Activated CD8-positive, alpha-beta memory T cell treated with anti-CD3 and anti-CD28 coated beads, Interleukin-2, amount 50 U/mL, for 24 hours (primary cell): ENCODE measurements at regions not wholly inside any gene's neighbourhood (a gene's known extent, or its start where the extent isn't known, plus 50 kb on each side); places are given as distances from the start of the nearest gene placed in this dataset.
"Not testable (repeated sequence)": the region's sequence is repeated elsewhere in the genome, so short reads cannot be mapped to it uniquely, and the experiment has no call there.

Experiments
- DNase-seq: peaks from one replicate; pipeline ENCODE4 v3.0.0-alpha.2; 2020; ENCODE audit errors: extremely low read depth

DNA sequence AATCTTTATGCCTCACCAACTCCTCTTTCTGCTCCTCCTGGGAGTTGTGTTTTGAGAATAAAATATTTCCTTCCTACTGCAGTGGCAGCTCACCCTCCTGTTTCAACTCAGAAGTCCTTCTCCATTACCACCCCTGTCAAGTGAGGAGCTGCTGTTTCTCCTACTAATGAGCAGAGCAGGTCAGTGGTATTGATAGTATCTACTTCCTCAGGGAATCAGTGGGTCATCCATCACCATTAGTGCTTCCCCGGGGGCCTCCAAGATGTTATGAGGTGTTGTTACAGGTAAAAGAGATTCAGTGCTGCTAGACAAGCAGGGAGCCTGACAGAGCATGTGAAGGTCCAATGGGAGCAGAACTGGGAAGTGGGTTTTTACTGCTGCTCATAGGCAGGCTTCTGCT, 795.2 kb downstream of the REEP3 start:
- DNase-seq, result no peak

DNA sequence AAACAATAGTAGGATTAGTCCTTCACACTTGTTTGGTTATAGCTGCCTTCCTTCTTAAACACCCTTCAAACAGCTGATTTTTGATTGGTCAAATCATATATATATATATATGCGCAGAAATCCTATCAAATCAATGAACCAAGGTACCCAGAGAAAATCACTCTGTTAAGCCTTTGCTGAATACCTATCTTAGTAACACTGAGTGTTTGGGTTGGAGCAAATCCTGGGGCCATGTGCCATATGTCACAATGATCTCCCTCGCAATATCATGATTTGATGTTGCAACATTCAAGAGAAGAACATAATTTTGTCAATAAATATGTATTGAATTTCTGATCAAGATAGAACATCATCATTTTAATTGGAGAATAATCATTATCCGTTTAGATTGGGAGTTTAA, 795.6 kb downstream of the REEP3 start:
- no peak for DNase-seq

DNA sequence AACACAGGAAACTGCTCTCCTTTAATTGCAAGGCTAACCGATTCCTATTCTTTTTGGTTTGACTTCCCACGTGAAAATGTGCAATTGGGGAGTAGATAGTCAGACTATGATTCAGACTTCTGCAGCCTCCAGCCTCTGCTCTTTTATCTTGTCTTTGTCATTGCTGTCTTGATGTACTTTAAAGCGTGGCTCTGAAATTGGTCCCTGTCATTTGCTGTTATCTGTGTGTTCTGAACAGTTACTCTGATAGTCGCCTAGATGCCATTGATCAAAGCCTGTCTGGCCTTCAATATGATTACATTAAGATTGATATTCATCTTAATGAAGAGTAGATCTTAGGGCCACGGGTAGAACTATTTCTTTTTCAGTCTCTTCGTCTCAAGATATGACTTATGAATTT, 799.2 kb downstream of the REEP3 start:
- DNase-seq, result no peak

DNA sequence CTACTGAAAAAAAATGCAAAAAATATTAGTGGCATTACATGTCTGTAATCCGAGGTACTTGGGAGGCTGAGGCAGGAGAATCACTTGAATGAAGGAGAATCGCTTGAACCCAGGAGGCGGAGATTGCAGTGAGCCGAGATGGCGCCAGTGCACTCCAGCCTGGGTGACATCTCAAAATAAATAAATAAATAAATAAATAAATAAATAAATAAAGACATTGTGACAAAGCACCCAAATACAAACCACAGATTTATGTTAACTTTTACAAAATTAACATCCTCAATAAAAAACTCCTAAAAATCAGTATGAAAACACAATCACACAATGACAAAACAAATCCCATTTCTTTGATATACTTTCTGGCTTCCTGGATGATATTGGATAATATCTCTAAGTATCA, 808.3 kb downstream of the REEP3 start:
- no peak for DNase-seq

DNA sequence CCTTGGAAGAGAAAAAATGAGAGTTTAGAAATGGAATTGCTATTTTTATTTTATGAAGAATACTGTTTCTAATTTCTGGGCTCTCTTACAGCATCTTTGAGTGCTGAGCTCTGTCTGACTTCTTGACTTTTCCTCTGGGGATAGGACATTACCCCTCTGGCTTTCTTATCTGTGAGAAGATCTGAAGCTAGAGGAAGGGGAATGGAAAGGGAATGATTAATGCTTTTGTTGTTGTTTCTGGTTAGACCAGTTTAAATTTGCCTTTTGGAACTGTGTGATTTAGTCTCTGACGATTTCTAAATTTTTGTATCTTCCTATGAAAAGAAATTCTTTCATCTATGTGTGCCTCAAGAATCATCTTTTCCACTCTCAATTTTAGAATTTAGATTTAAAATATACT, 811.4 kb downstream of the REEP3 start:
- DNase-seq, result no peak

DNA sequence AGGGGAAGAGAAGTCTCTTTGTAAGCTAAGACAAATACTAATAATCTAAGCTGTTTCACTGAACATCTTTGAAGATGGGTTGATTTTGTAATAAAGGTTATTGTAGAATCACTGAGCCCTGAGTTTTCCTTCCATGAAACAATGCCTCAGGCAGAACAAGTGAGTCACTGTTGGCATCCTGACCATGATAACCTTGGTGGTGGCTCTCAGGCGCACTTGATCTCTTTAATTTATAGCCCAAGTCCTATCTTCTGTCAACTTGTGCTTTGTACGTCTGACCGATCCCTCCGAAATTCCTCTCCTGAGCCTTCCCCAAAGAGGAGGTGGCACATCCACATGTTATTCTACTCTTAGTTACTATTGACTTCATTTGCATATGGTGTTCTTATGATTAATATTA, 812.9 kb downstream of the REEP3 start:
- no peak for DNase-seq

DNA sequence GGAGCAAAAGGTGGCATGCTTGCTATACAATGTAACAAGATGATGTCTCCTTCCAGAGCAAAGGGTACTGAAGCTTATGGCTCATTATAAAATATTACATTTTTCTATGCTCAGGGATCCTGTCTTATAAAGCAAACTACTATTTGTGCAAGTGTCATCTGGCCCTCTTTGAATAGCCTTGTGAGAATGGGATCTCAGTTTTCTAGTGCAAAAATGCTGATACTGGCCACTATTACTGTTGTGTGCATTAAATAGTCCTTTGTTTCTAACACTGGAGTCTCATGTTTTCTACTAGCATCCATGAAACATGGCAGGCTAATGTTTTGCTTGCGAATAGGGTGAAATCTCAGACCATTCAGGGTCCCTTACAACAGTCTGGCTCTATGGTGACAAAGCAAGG, 823.0 kb downstream of the REEP3 start:
- DNase-seq, result no peak

DNA sequence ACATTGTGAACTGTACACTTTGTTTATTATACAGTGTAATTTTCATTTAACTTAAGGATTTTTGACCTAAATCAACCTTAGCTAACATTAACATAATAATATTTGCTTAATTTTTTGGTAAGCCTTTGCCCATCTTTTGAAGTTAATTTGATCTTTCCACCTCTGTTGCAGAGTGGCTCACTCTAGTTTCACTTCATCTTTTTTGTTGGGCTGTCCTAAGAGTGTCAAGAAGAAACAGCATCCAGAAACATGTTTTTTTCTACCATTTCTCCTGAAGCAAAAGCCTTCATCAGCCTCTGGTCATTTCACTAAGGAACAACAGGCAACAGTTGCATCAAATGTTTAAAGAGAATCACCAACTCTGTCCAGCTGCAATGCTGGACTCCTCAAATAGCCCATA, 824.7 kb downstream of the REEP3 start:
- no peak for DNase-seq

DNA sequence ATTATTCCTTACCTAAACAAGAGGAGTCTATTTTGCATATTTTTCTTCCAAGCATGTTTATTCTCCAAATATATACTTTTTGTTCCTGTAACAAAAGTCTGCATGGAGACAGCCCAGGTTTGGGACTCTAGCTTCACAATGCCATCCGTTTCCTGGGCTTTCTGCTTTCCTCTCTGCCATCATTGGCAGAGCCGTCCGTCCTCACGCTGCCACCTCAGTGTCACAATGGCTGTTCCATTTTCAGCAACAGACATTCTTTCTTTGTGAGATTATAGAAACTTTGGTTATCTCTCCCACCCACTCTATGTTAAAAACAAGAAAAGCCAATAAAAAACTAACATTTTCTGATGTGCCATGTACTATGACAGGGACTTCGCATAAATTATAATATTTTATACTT, 825.2 kb downstream of the REEP3 start:
- no peak for DNase-seq

DNA sequence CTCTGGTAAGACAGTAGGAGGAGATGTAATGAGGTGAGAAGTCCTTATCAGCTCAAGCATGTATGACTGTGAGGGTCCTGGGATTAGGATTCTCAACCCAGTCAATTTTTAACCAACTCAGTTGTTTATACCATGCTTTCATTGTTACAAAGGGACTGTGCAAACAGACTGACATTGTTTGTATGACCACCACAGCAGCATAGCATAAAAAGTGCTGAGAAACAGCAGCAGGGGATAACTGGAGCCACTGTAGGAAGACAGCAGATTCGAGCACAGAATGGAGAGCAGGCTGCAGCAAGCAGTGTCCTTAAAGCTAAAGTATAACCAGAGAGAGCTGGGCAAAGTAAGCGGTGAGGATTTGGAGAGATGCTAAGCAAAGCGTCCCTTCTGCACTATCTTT, 829.5 kb downstream of the REEP3 start:
- DNase-seq, result no peak

DNA sequence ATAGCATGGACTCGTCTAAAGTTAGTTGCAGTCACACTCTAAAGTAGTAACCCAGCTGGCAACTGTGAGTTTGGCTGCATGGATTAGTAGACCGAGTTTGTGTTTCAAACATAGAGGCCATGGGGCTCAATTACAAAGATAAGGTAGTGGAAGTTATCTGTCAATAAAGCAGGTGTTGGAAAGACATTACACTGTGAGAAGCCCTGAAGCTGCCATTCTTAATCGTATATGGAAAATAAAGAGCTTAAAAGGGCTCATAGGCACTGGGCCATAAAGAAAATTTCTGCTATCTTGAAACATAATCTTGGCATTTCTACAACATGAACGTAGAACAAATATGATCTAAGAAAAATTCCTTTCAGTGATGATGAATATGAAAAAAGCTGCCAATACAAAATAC, 837.7 kb downstream of the REEP3 start:
- DNase-seq, result no peak

DNA sequence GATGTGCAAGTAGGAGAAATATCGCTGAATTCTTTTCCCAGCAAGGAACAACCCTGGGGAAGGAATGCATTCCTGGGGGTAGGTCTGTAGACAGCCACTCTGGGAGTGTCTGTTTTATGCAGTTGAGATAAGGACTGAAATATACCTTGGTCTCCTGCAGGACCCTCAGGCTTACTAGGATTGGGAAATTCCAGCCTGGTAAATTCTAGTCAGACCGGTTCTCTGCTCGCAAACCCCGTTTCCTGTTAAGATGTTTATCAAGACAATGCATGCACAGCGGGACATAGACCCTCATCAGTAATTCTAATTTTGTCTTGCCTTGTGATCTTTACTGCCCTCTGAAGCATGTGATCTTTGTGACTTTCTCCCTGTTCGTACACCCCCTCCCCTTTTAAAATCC, 839.0 kb downstream of the REEP3 start:
- DNase-seq, result not testable (repeated sequence)

DNA sequence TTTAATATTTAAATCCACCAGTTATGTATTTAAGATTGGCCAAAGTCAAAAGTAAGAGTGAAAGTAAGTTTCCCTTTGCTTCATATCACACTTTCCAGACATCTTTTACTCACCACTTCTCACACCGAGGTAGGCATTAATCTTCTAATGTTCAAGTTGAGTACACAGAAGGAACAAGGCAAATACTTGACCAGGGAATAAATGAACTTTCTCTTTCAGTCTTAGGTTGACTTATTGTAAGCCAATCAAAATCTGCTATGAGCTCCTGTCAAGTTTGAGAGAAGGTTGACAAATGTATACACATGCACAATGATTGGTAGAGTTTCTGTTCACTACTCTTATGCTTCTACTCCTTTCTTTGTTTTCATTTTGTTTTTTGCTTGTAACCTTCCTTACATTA, 842.5 kb downstream of the REEP3 start:
- DNase-seq, result no peak

DNA sequence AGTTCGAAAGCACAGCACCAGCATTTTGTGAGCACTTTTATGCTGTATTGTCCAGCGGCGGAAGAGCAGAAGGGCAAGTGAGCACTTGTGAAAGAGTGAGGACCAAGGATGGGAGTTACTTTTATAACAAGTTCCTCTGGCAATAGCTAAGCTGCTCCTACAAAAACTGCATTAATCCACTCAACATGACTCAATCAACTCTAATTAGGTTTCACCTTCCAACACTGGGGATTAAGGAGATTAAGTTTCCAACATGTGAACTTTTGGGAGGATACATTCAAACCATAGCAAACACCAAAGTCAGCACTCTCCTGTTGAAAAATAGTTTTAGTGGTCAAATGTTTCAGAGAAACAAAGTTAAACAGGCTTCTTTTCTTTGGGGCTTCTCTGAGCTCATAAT, 844.5 kb downstream of the REEP3 start:
- no peak for DNase-seq

DNA sequence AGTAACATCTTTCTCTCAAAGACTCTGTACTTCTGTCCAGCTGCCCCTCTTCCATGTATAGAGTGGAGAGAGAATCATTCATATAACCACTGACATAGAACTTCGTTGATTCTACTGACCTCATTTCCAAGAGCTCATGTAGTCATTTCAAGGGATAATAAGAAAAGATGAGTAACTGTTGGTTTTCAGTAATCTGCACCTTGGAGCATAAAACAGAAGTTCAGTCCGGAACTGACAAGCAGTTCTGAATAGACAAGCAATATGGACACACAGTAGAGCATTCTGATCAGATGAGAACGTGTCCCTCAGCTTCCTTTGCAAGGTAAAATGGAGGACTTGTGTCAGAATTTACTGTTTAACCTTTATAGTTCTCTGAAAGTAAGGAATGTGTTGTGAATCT, 847.1 kb downstream of the REEP3 start:
- DNase-seq, result no peak

DNA sequence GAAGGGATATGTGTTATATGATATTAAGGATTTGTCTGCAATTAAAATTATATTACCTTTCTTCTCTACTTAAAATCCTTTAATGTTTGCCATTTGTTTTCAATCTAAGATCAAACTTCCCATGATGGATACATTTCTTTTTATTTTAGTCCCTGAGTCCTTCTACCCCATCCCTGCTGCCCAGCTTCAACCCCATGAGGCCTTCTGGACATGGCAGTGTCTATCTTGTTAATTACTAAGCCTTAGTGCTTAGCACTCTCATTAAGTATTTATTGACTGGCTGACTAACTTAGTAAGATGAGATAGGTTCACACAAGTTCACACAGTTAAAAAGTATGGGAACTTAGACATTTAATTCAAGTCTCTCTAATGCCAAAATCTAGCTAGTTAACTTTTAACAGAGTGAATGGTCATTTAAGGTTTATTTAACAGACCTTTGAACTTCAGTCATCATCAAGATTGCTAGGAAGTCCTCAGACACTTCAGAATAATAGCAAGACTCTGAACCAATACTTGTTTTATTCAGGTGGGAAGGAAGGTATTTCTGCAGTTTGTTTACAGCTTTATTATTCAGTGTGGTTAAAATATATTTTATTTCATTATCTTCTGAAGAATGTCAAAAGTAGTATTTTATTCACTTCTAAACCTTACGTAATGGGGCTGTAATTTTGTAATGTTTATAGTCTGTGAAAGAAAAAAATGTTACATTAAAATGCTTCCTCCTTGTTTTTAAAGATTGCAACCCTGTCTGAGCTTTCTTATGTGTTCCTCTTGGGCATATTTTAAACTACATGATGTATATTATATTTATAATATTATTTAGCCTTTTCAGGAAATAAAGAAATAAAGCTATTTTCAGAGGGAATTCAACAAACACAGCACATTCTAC, 848.9 kb downstream of the REEP3 start:
- DNase-seq, result no peak

DNA sequence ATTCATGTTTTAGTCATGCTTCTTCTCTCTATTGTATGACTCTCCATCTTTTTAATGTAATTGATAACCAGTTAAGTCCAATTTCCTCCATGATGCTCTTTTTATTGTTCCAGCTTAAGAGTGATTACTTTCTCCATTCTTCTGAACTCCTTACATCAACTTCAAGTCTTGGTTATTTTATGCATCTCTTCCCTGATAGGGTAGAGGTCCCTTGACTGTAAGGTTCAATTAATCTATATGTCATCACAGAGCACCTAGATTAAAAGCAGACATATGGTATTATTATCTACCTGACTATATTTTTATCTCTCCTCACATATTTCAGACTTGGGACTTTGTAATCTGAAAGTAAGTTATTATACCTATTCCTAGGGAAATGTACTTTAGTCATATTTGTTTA, 853.1 kb downstream of the REEP3 start:
- DNase-seq, result no peak

DNA sequence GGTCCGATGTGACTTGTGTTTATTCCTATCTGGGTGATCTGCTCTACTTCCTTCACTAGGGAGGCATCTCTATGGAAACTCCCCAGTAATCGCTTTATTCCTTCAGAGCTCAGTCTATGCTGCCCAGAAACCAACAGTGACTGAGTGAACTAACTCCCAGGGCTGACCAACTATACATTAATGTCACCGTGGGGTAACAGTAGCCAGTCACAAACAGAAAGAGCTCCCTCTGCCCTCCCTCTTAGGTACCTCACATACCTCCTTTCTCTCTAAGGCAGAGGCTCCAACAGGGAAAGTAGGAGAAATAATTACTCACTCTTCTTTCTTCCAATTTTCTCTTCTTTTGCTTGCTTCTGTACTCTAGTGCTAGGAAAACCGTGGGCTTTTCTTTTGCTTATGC, 855.0 kb downstream of the REEP3 start:
- DNase-seq, result no peak

DNA sequence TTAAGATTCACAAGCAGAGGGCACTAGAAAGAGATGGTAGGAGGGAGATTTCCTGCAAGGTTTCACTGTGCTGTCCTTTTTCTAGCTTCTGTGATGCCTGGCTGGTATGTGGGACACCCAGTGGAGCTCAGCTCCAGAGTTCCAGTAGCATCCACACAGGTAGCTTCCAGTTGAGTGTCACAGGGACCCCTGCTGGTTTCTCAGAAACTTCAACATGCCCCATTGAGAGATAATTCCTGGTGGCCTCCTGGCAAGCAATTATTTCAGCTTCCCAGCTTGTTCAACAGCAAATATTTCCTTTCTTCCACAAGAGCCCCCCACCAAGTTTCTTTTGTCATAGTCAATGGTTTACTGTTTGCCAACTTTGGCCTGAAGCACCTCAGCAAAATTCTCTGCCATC, 858.7 kb downstream of the REEP3 start:
- DNase-seq, result no peak

DNA sequence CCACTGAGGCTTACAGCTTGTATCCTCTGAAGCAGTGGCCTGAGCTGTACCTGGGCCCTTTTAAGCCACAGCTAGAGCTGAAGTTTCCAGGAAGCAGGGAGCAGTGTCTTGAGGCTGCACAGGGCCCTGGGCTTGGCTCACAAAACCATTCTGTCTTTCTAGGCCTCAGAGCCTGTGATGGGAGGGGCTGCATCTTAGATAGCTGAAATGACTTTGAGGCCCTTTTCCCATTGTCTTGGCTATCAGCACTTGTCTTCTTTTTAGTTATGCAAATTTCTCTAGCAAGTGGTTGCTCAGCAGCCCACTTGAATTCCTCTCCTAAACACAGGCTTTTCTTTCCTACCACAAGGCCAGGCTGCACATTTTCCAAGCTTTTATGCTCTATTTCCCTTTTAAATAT, 864.2 kb downstream of the REEP3 start:
- DNase-seq, result no peak

DNA sequence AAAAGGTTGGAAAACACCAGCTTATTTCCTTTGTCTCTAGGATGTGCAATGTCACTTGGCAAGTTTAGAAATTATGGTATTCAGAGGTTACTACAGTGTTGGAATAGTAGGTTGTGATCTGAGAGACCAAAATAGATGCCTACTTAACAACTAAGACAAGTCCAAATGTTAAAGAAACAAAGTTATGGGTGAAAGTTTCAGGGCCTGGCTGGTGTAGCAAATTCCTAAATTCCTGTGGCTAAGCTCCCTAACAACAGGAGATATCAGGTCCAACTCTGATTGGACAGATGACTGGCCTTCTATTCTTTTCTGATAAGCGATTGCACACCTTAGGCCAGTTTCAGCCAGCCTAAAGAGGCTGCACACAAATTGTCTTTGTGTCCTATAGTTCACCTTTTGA, 873.5 kb downstream of the REEP3 start:
- DNase-seq, result no peak

DNA sequence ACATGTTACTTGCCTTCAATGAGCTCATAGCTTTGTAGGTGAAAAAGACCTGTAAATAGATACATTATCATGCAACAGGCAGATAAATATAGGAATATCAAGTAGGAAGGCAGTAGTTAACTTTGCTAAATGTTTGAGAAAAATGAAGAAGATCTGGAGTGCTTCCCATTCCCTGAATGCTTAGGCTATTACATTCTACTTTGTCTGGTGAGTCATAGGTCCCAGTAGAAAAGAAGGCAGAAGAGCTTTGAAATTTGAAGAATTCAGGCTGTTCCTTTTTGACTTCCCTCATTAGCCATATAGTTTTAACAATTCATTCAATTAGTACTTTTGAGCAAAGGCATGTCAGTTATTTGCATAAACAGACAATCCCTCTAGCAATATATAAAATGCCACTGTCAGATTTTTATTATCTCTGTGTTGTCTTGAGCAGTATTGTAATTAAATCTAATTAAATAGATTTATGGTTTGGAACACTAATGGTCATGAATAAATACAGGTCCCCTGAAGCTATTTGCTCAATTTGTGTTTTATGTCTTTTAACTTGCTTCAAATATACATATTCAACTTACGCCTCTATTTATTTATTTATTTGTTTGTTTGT, 875.0 kb downstream of the REEP3 start:
- no peak for DNase-seq

DNA sequence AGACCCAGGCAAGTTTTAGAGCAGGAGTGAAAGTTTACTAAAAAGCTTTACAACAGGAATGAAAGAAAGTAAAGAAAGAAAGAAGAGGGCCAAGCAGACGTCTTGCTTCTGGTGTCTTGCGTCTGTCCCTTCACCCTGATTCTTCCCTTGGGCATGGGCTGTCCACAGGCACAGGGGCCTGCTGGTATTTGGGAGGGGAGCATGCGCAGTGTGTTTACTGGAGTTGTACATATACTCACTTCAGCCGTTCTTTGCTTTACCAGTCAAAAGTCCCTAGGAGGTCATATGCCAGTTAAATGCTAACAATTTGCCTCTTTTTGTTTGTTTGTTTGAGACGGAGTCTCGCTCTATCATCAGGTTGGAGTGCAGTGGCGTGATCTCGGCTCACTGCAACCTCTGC, 875.9 kb downstream of the REEP3 start:
- DNase-seq, result no peak
